ENCODE measurements at regions not wholly inside any gene's neighbourhood (a gene's known extent, or its start where the extent isn't known, plus 50 kb on each side); places are given as distances from the start of the nearest gene placed in this dataset.
"Not testable (repeated sequence)": the region's sequence is repeated elsewhere in the genome, so short reads cannot be mapped to it uniquely, and the experiment has no call there.

- no peak for DNase-seq (ENCODE audit: extremely low read depth in 1 of 11, low read depth in 9 of 11, low spot score in 4 of 11)
Measured at GRCh38 chrX:20729416-20729815, 462.7 kb upstream of the RPS6KA3 start.

GRCh38 chrX:20727447-20727846 is 460.7 kb upstream of the RPS6KA3 start:
- no peak for DNase-seq (ENCODE audit: extremely low read depth in 1 of 11, low read depth in 9 of 11, low spot score in 4 of 11)

- DNase-seq (ENCODE audit: extremely low read depth in 1 of 11, low read depth in 9 of 11, low spot score in 4 of 11) = no peak
Measured at GRCh38 chrX:20720954-20721626, 454.4 kb upstream of the RPS6KA3 start.

- DNase-seq (ENCODE audit: extremely low read depth in 1 of 11, low read depth in 9 of 11, low spot score in 4 of 11) = no peak
Measured at GRCh38 chrX:20718592-20719380, 452.1 kb upstream of the RPS6KA3 start.

- no peak for DNase-seq (ENCODE audit: extremely low read depth in 1 of 11, low read depth in 9 of 11, low spot score in 4 of 11)
Measured at GRCh38 chrX:20715176-20715575, 448.5 kb upstream of the RPS6KA3 start.

- DNase-seq (ENCODE audit: extremely low read depth in 1 of 11, low read depth in 9 of 11, low spot score in 4 of 11) = no peak
Measured at GRCh38 chrX:20712811-20713210, 446.1 kb upstream of the RPS6KA3 start.

GRCh38 chrX:20711366-20711765 is 444.7 kb upstream of the RPS6KA3 start:
- no peak for DNase-seq (ENCODE audit: extremely low read depth in 1 of 11, low read depth in 9 of 11, low spot score in 4 of 11)

- no peak for DNase-seq (ENCODE audit: extremely low read depth in 1 of 11, low read depth in 9 of 11, low spot score in 4 of 11)
Measured at GRCh38 chrX:20693078-20693477, 426.4 kb upstream of the RPS6KA3 start.

GRCh38 chrX:20686256-20686655 is 419.5 kb upstream of the RPS6KA3 start:
- DNase-seq (ENCODE audit: extremely low read depth in 1 of 11, low read depth in 9 of 11, low spot score in 4 of 11) = no peak

- no peak for DNase-seq (ENCODE audit: extremely low read depth in 1 of 11, low read depth in 9 of 11, low spot score in 4 of 11)
Measured at GRCh38 chrX:20685652-20686051, 418.9 kb upstream of the RPS6KA3 start.

GRCh38 chrX:20681683-20682082 is 415.0 kb upstream of the RPS6KA3 start:
- no peak for DNase-seq (ENCODE audit: extremely low read depth in 1 of 11, low read depth in 9 of 11, low spot score in 4 of 11)

GRCh38 chrX:20680998-20681397 is 414.3 kb upstream of the RPS6KA3 start:
- DNase-seq (ENCODE audit: extremely low read depth in 1 of 11, low read depth in 9 of 11, low spot score in 4 of 11) = no peak

GRCh38 chrX:20672476-20672875 is 405.8 kb upstream of the RPS6KA3 start:
- DNase-seq (ENCODE audit: extremely low read depth in 1 of 11, low read depth in 9 of 11, low spot score in 4 of 11) = no peak

GRCh38 chrX:20671746-20672145 is 405.0 kb upstream of the RPS6KA3 start:
- not testable (repeated sequence) for DNase-seq (ENCODE audit: extremely low read depth in 1 of 11, low read depth in 9 of 11, low spot score in 4 of 11)

- DNase-seq (ENCODE audit: extremely low read depth in 1 of 11, low read depth in 9 of 11, low spot score in 4 of 11) = no peak
Measured at GRCh38 chrX:20670611-20671010, 403.9 kb upstream of the RPS6KA3 start.

- no peak for DNase-seq (ENCODE audit: extremely low read depth in 1 of 11, low read depth in 9 of 11, low spot score in 4 of 11)
Measured at GRCh38 chrX:20668550-20668949, 401.8 kb upstream of the RPS6KA3 start.

- DNase-seq (ENCODE audit: extremely low read depth in 1 of 11, low read depth in 9 of 11, low spot score in 4 of 11) = no peak
Measured at GRCh38 chrX:20666331-20666730, 399.6 kb upstream of the RPS6KA3 start.

GRCh38 chrX:20665481-20665880 is 398.8 kb upstream of the RPS6KA3 start:
- no peak for DNase-seq (ENCODE audit: extremely low read depth in 1 of 11, low read depth in 9 of 11, low spot score in 4 of 11)

GRCh38 chrX:20664774-20665173 is 398.1 kb upstream of the RPS6KA3 start:
- peak in 1 of 11 donors; percentile 1 for DNase-seq (ENCODE audit: extremely low read depth in 1 of 11, low read depth in 9 of 11, low spot score in 4 of 11)

GRCh38 chrX:20664131-20664530 is 397.4 kb upstream of the RPS6KA3 start:
- DNase-seq (ENCODE audit: extremely low read depth in 1 of 11, low read depth in 9 of 11, low spot score in 4 of 11) = no peak

- DNase-seq (ENCODE audit: extremely low read depth in 1 of 11, low read depth in 9 of 11, low spot score in 4 of 11) = no peak
Measured at GRCh38 chrX:20663336-20663735, 396.6 kb upstream of the RPS6KA3 start.

Measured in renal cortex interstitium (tissue), 11 donors.